HepG2 (cell line): ENCODE measurements at regions not wholly inside any gene's neighbourhood (a gene's known extent, or its start where the extent isn't known, plus 50 kb on each side); places are given as distances from the start of the nearest gene placed in this dataset.

Experiments used
- ATAC-seq: fragments of 200-7000 bp; cut with Tn5 transposase; 3 replicates; pipeline ENCODE4 v1.9.1; 2020; ENCODE audit warnings: mild to moderate bottlenecking, moderate library complexity
- BruUV-seq: library from RNA; stranded (reverse); fragments of 400-500 nt; replicated peaks from 2 replicates; lab custom pipeline; 2021; lab: Mats Ljungman, UMichigan
- CTCF ChIA-PET: fragments of 300-600 bp; formaldehyde crosslinking; extraction: SDS; loops from one replicate; lab custom pipeline; 2021; ENCODE audit warnings: low total read pairs, inconsistent platforms, low intra/inter-chr PET ratio; lab: Yijun Ruan, JAX
- POLR2A ChIA-PET: fragments of 350-600 bp; sonication (Branson Sonifier 250); formaldehyde crosslinking; loops from one replicate; lab custom pipeline; 2020; ENCODE audit warnings: antibody characterized with exemption, inconsistent platforms; lab: Yijun Ruan, JAX
- DNase-seq: peaks from one replicate; pipeline ENCODE4 v3.0.0-alpha.2; 2015; ENCODE audit warnings: low spot score
- FAIRE-seq: peaks from 3 replicates; lab custom pipeline; 2011; peaks lifted over from hg19 to GRCh38; lab: Jason Lieb, UNC
- H2AFZ ChIP-seq: one replicate; pipeline ENCODE4 v1.6.1; 2011; ENCODE audit warnings: low read length, inconsistent platforms
- H3K27ac ChIP-seq: fragments of 300-600 bp; 3 replicates; pipeline ENCODE4 v1.8.0; 2011; ENCODE audit warnings: mixed run types, mild to moderate bottlenecking, mixed read lengths, low read length, inconsistent platforms; ENCODE audit not compliant: insufficient read depth; ENCODE audit errors: extremely low read length
- H3K27me3 ChIP-seq, 2 experiments: fragments of 200-600 bp in 1 of 2; 2 replicates in 1 of 2; 3 replicates in 1 of 2; pipeline versions ENCODE4 v1.6.0 to v1.8.0; 2011; ENCODE audit warnings: low read length in 2 of 2, mild to moderate bottlenecking in 2 of 2, moderate library complexity in 2 of 2, inconsistent platforms in 1 of 2; ENCODE audit not compliant: insufficient read depth in 2 of 2, control insufficient read depth in 1 of 2
- H3K36me3 ChIP-seq, 2 experiments: fragments of 200-600 bp in 1 of 2; replicated peaks in 1 of 2; 2 replicates in 1 of 2; 3 replicates in 1 of 2; pipeline versions ENCODE4 v1.5.1 to v1.8.0; 2011; ENCODE audit warnings: low read length in 2 of 2, inconsistent platforms in 1 of 2; ENCODE audit not compliant: insufficient read depth in 2 of 2, control insufficient read depth in 1 of 2
- H3K4me1 ChIP-seq: 2 replicates; pipeline ENCODE4 v1.5.1; 2012; ENCODE audit warnings: low read length, inconsistent platforms; ENCODE audit not compliant: insufficient read depth
- H3K4me2 ChIP-seq: 2 replicates; pipeline ENCODE4 v1.6.0; 2011; ENCODE audit warnings: low read depth, low read length, inconsistent platforms
- H3K4me3 ChIP-seq, 3 experiments: fragments of 200-600 bp in 1 of 3; sonication (generic), shearing (Covaris generic) in 1 of 3; replicated peaks in 1 of 3; 2 replicates each; pipeline ENCODE4 v1.5.1; 2011 to 2016; ENCODE audit warnings: low read length in 3 of 3, inconsistent platforms in 2 of 3, low read depth in 2 of 3, mild to moderate bottlenecking in 2 of 3, control low read depth in 1 of 3, mixed read lengths in 1 of 3; ENCODE audit not compliant: insufficient read depth in 1 of 3
- H3K79me2 ChIP-seq: one replicate; pipeline ENCODE4 v1.6.1; 2011; ENCODE audit warnings: low read length, inconsistent platforms; ENCODE audit not compliant: insufficient read depth
- H3K9ac ChIP-seq: 2 replicates; pipeline ENCODE4 v1.6.0; 2011; ENCODE audit warnings: mild to moderate bottlenecking, low read depth, low read length, inconsistent platforms; ENCODE audit not compliant: insufficient read depth
- H3K9me3 ChIP-seq: 2 replicates; pipeline ENCODE4 v1.5.1; 2012; ENCODE audit warnings: mild to moderate bottlenecking, low read length
- H4K20me1 ChIP-seq: 2 replicates; pipeline ENCODE4 v1.6.0; 2011; ENCODE audit warnings: inconsistent platforms, mild to moderate bottlenecking, low read length, moderate library complexity; ENCODE audit not compliant: insufficient read depth
- IRX3 ChIP-seq: sonication (generic); formaldehyde crosslinking; IDR thresholded peaks from 2 replicates; pipeline ENCODE4 v1.8.1; 2023; ENCODE audit warnings: mild to moderate bottlenecking, low read depth, missing genetic modification reagents, borderline replicate concordance
- NFE2L1 ChIP-seq: sonication (generic); formaldehyde crosslinking; IDR thresholded peaks from 2 replicates; pipeline ENCODE4 v1.4.0; 2020; ENCODE audit warnings: missing genetic modification reagents, mild to moderate bottlenecking, borderline replicate concordance
- ONECUT2 ChIP-seq: sonication (generic); formaldehyde crosslinking; IDR thresholded peaks from 2 replicates; pipeline ENCODE4 v1.4.0; 2020; ENCODE audit warnings: missing genetic modification reagents
- PAX8 ChIP-seq: sonication (generic); formaldehyde crosslinking; IDR thresholded peaks from 2 replicates; pipeline ENCODE4 v1.8.0; 2022; ENCODE audit warnings: mild to moderate bottlenecking, missing genetic modification reagents, borderline replicate concordance
- ZFP82 ChIP-seq: sonication (generic); formaldehyde crosslinking; IDR thresholded peaks from 2 replicates; pipeline ENCODE4 v1.5.1; 2020; ENCODE audit warnings: mild to moderate bottlenecking, missing genetic modification reagents, borderline replicate concordance
- ZNF431 ChIP-seq: sonication (generic); formaldehyde crosslinking; IDR thresholded peaks from 2 replicates; pipeline ENCODE4 v1.9.0; 2022; ENCODE audit warnings: missing genetic modification reagents, low read depth, mild to moderate bottlenecking, borderline replicate concordance
- ZNF530 ChIP-seq: sonication (generic); formaldehyde crosslinking; IDR thresholded peaks from 2 replicates; pipeline ENCODE4 v1.5.0; 2020; ENCODE audit warnings: low read depth, mild to moderate bottlenecking, missing genetic modification reagents
- WGBS: methylation state at CpG from one replicate; pipeline ENCODE4 v1.1.6; 2017; ENCODE audit warnings: low lambda C conversion rate; 5-methylcytosine and 5-hydroxymethylcytosine counted together
- in situ Hi-C: cut with HindIII; loops from 2 replicates; pipeline ENCODE4 v1.10.0; 2017; ENCODE audit warnings: low pct_unique_long_range_greater_than_20kb; ENCODE audit not compliant: extremely low pct_ligation_motif_present
- intact Hi-C: fragments of 100-400 bp; cut with micrococcal nuclease; formaldehyde crosslinking; loops from one replicate; pipeline ENCODE4 v1.10.0; 2022; ENCODE audit not compliant: unreplicated experiment
- TF ChIP-seq, protein P1 (sequence below): fragments of 450-650 bp; IDR thresholded peaks from 2 replicates; pipeline ENCODE4 v1.6.1; 2017; ENCODE audit warnings: mild to moderate bottlenecking
- TF ChIP-seq, protein P2 (sequence below): sonication (generic); formaldehyde crosslinking; IDR thresholded peaks from 2 replicates; pipeline ENCODE4 v1.9.0; 2021; ENCODE audit warnings: missing genetic modification reagents, borderline replicate concordance
- TF ChIP-seq, protein P3 (sequence below): sonication (generic); formaldehyde crosslinking; IDR thresholded peaks from 2 replicates; pipeline ENCODE4 v1.8.0; 2022; ENCODE audit warnings: missing genetic modification reagents, mild to moderate bottlenecking, inconsistent platforms, borderline replicate concordance

DNA sequence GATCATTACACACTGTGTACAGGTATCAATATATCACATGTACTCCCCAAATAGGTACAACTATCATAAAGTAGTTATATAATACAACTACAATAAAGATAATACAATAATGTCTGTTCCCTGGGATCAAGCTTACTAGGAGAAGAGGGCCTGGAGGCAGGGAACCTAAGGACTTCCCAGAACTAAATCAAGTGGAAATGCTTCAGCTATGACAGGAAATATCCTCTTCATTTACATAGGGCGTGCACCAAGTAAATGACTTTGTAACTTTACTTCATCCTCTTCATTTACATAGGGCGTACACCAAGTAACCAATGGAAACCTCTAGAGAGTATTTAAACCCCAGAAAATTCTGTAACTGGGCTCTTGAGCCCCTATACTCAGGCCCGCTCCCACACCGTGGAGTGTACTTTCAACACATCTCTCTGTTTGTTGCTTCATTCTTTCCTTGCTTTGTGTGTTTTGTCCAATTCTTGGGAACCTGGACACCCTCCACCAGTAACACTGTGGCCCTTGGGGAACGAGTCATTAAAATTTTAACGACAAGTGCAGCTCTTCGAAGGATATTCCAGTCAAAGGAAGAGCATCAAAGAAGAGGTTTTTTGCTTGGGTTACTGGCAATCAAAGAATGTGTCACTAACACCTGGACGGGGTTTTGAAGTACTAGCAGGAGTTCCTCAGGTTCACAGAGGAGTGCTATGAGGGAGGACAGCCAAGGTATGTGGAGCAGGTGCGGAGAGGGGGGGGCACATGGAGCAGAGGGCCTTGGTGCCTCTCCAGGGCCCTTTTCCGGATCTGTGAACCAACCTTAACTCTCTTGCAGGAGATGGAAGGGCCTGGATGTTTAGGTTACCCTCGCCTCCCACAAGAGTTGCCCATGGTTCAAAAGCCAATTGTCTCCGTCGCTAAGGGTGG is 106.6 kb upstream of the DAP start (continued):
- TF ChIP-seq ZNF431 (CRISPR knock-in tag) (no peak), IRX3 (CRISPR knock-in tag) (no peak), ZFP82 (CRISPR knock-in tag) (no peak), NFE2L1 (CRISPR knock-in tag) (no peak), PAX8 (CRISPR knock-in tag) (no peak), ONECUT2 (CRISPR knock-in tag) (no peak), ZNF530 (no peak)
- TF ChIP-seq, protein P1, sequence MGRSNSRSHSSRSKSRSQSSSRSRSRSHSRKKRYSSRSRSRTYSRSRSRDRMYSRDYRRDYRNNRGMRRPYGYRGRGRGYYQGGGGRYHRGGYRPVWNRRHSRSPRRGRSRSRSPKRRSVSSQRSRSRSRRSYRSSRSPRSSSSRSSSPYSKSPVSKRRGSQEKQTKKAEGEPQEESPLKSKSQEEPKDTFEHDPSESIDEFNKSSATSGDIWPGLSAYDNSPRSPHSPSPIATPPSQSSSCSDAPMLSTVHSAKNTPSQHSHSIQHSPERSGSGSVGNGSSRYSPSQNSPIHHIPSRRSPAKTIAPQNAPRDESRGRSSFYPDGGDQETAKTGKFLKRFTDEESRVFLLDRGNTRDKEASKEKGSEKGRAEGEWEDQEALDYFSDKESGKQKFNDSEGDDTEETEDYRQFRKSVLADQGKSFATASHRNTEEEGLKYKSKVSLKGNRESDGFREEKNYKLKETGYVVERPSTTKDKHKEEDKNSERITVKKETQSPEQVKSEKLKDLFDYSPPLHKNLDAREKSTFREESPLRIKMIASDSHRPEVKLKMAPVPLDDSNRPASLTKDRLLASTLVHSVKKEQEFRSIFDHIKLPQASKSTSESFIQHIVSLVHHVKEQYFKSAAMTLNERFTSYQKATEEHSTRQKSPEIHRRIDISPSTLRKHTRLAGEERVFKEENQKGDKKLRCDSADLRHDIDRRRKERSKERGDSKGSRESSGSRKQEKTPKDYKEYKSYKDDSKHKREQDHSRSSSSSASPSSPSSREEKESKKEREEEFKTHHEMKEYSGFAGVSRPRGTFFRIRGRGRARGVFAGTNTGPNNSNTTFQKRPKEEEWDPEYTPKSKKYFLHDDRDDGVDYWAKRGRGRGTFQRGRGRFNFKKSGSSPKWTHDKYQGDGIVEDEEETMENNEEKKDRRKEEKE = no peak

DNA sequence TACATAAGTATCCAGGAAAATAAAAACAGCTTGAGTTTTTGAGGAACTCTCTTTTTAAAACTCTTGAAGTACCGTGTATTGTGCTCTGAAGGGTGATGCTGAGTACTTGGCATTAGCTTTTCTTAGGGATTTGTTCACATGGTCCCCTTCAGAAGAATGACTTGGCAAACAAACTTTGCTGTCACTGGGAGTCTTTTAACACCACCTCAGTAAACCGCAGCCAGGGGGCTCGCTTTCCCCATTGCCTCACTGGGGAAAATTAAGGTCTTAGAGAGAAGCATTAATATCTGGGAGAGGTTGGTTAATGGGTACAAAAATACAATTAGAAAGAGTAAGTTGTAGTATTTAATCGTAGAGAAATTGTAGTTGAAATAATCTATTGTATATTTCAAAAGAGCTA is 105.9 kb upstream of the DAP start:
- DNase-seq (no peak), ATAC-seq (no peak), FAIRE-seq (no peak)
- Histone ChIP-seq H3K36me3 (no peaks in the 10 kb centered on the region), H2AFZ (no peak overlapping the region), H3K4me3 (no peak overlapping the region), H4K20me1 (no peaks in the 10 kb centered on the region), H3K9me3 (no peaks in the 10 kb centered on the region), H3K4me1 (no peaks in the 10 kb centered on the region), H3K79me2 (no peaks in the 10 kb centered on the region), H3K9ac (no peak overlapping the region), H3K4me2 (no peak overlapping the region), H3K27ac (no peak overlapping the region), H3K27me3 (peaks cover 0 to 5% of the 10 kb centered on the region in 2 experiments; a peak in 1 of 5 replicates)
- CTCF ChIA-PET = no interaction called here
- intact Hi-C loops (loop anchor here (10.0 kb wide), 1 partner anchor 178 kb away; no protein-coding TSS in a partner anchor), in situ Hi-C loops (no loop called here)
- WGBS = 28% methylated on average over 4 of the region's 4 CpGs
- POLR2A ChIA-PET = no interaction called here
- BruUV-seq = no TSS peak
- TF ChIP-seq, protein P2, sequence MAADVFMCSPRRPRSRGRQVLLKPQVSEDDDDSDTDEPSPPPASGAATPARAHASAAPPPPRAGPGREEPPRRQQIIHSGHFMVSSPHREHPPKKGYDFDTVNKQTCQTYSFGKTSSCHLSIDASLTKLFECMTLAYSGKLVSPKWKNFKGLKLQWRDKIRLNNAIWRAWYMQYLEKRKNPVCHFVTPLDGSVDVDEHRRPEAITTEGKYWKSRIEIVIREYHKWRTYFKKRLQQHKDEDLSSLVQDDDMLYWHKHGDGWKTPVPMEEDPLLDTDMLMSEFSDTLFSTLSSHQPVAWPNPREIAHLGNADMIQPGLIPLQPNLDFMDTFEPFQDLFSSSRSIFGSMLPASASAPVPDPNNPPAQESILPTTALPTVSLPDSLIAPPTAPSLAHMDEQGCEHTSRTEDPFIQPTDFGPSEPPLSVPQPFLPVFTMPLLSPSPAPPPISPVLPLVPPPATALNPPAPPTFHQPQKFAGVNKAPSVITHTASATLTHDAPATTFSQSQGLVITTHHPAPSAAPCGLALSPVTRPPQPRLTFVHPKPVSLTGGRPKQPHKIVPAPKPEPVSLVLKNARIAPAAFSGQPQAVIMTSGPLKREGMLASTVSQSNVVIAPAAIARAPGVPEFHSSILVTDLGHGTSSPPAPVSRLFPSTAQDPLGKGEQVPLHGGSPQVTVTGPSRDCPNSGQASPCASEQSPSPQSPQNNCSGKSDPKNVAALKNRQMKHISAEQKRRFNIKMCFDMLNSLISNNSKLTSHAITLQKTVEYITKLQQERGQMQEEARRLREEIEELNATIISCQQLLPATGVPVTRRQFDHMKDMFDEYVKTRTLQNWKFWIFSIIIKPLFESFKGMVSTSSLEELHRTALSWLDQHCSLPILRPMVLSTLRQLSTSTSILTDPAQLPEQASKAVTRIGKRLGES = no peak
- TF ChIP-seq, protein P3, sequence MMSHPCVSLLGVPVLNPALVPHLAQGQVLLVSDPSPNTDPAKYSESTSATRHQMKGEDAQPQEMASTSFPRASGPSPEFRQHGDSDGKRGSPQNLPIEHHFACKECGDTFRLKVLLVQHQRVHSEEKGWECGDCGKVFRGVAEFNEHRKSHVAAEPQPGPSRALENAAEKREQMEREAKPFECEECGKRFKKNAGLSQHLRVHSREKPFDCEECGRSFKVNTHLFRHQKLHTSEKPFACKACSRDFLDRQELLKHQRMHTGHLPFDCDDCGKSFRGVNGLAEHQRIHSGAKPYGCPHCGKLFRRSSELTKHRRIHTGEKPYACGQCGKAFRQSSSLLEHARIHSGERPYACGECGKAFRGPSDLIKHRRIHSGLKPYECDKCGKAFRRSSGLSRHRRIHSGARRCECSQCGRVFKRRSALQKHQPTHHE = no peak
